SK-N-SH (cell line): ENCODE measurements at regions not wholly inside any gene's neighbourhood (a gene's known extent, or its start where the extent isn't known, plus 50 kb on each side); places are given as distances from the start of the nearest gene placed in this dataset.
"Not testable (repeated sequence)": the region's sequence is repeated elsewhere in the genome, so short reads cannot be mapped to it uniquely, and the experiment has no call there.

ENCODE experiments used
- EZH2phosphoT487 ChIP-seq: fragments of 200-600 bp; sonication (generic); IDR thresholded peaks from 2 replicates; pipeline ENCODE4 v1.6.1; 2017; ENCODE audit warnings: low read depth, mixed run types, mild to moderate bottlenecking, antibody characterized with exemption, moderate library complexity, borderline replicate concordance
- JUND ChIP-seq: IDR thresholded peaks from 2 replicates; pipeline ENCODE4 v1.4.0; 2012
- NFIC ChIP-seq: IDR thresholded peaks from 2 replicates; pipeline ENCODE4 v1.4.0; 2012; ENCODE audit warnings: borderline replicate concordance
- POLR2AphosphoS5 ChIP-seq: IDR thresholded peaks from 2 replicates; pipeline ENCODE4 v1.6.1; 2012; ENCODE audit warnings: low read depth, low read length
- SIN3A ChIP-seq: IDR thresholded peaks from 2 replicates; pipeline ENCODE4 v1.6.1; 2012; ENCODE audit warnings: low read depth, mild to moderate bottlenecking, low read length, moderate library complexity, borderline replicate concordance
- TAF1 ChIP-seq: IDR thresholded peaks from 2 replicates; pipeline ENCODE4 v1.6.1; 2012; ENCODE audit warnings: low read depth, mild to moderate bottlenecking, low read length, moderate library complexity, borderline replicate concordance
- YY1 ChIP-seq: IDR thresholded peaks from 2 replicates; pipeline ENCODE4 v1.4.0; 2012; ENCODE audit warnings: low read depth, mild to moderate bottlenecking
- TF ChIP-seq, protein P1 (sequence below): fragments of 200-600 bp; sonication (generic); IDR thresholded peaks from 2 replicates; pipeline ENCODE4 v1.6.1; 2017; ENCODE audit warnings: antibody characterized with exemption, mild to moderate bottlenecking, moderate library complexity
- TF ChIP-seq, protein P2 (sequence below): IDR thresholded peaks from 2 replicates; pipeline ENCODE4 v1.4.0; 2012; ENCODE audit warnings: low read depth, borderline replicate concordance
- TF ChIP-seq, protein P3 (sequence below): IDR thresholded peaks from 2 replicates; pipeline ENCODE4 v1.6.1; 2012; ENCODE audit warnings: mild to moderate bottlenecking, low read depth, low read length, moderate library complexity

DNA sequence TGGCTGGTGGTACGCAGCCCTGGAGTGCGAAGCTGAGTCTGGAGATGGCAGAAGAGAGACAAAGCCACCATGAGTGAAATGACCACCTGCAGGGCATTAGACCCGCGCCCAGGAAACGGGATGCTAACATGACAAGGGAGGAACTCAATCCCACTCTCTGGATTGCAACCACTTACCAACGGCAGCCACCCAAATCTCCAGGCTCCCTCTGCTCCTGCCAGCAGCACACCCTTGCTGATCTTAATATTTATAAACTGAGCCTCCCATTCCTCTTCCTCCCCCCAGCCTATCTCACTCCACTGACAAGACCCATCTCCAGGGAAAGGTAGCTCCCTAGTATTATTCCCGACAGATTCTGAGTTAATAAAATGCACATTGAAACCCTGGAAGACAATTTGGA is 1508.8 kb downstream of the FOXD4L5 start:
- not testable (repeated sequence) for TF ChIP-seq EZH2phosphoT487, POLR2AphosphoS5, NFIC, JUND, YY1, TAF1, SIN3A
- TF ChIP-seq, protein P1, sequence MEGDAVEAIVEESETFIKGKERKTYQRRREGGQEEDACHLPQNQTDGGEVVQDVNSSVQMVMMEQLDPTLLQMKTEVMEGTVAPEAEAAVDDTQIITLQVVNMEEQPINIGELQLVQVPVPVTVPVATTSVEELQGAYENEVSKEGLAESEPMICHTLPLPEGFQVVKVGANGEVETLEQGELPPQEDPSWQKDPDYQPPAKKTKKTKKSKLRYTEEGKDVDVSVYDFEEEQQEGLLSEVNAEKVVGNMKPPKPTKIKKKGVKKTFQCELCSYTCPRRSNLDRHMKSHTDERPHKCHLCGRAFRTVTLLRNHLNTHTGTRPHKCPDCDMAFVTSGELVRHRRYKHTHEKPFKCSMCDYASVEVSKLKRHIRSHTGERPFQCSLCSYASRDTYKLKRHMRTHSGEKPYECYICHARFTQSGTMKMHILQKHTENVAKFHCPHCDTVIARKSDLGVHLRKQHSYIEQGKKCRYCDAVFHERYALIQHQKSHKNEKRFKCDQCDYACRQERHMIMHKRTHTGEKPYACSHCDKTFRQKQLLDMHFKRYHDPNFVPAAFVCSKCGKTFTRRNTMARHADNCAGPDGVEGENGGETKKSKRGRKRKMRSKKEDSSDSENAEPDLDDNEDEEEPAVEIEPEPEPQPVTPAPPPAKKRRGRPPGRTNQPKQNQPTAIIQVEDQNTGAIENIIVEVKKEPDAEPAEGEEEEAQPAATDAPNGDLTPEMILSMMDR: not testable (repeated sequence)
- TF ChIP-seq, protein P2, sequence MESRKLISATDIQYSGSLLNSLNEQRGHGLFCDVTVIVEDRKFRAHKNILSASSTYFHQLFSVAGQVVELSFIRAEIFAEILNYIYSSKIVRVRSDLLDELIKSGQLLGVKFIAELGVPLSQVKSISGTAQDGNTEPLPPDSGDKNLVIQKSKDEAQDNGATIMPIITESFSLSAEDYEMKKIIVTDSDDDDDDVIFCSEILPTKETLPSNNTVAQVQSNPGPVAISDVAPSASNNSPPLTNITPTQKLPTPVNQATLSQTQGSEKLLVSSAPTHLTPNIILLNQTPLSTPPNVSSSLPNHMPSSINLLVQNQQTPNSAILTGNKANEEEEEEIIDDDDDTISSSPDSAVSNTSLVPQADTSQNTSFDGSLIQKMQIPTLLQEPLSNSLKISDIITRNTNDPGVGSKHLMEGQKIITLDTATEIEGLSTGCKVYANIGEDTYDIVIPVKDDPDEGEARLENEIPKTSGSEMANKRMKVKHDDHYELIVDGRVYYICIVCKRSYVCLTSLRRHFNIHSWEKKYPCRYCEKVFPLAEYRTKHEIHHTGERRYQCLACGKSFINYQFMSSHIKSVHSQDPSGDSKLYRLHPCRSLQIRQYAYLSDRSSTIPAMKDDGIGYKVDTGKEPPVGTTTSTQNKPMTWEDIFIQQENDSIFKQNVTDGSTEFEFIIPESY: not testable (repeated sequence)
- TF ChIP-seq, protein P3, sequence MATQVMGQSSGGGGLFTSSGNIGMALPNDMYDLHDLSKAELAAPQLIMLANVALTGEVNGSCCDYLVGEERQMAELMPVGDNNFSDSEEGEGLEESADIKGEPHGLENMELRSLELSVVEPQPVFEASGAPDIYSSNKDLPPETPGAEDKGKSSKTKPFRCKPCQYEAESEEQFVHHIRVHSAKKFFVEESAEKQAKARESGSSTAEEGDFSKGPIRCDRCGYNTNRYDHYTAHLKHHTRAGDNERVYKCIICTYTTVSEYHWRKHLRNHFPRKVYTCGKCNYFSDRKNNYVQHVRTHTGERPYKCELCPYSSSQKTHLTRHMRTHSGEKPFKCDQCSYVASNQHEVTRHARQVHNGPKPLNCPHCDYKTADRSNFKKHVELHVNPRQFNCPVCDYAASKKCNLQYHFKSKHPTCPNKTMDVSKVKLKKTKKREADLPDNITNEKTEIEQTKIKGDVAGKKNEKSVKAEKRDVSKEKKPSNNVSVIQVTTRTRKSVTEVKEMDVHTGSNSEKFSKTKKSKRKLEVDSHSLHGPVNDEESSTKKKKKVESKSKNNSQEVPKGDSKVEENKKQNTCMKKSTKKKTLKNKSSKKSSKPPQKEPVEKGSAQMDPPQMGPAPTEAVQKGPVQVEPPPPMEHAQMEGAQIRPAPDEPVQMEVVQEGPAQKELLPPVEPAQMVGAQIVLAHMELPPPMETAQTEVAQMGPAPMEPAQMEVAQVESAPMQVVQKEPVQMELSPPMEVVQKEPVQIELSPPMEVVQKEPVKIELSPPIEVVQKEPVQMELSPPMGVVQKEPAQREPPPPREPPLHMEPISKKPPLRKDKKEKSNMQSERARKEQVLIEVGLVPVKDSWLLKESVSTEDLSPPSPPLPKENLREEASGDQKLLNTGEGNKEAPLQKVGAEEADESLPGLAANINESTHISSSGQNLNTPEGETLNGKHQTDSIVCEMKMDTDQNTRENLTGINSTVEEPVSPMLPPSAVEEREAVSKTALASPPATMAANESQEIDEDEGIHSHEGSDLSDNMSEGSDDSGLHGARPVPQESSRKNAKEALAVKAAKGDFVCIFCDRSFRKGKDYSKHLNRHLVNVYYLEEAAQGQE: not testable (repeated sequence)
